ENCODE measurements at regions not wholly inside any gene's neighbourhood (a gene's known extent, or its start where the extent isn't known, plus 50 kb on each side); places are given as distances from the start of the nearest gene placed in this dataset.

DNA sequence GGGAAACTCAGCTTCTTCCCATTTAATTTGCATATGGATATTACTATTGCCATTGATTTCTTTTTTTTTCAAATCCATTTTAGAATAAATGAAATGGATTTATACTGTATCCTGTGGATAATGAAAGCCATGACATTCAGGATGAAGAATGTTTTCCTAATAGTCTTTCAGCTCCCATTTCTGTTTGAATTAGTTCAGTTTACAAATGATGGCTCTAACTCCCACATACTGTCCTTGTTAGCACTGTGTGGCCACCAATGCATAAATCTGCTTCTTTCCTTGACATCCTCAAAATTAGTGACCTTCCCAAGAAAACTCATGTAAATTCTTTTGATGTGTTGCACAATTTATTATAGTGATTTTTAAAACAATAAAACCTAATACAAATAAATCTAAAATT, 693.2 kb upstream of the GJE1 start:
- no peak for DNase-seq (ENCODE audit: extremely low spot score)
- CTCF ChIA-PET, result interaction anchor here (0.6 kb wide), 1 partner anchor 21 kb away, joined by 3 read pairs; no protein-coding TSS in a partner anchor
- TF ChIP-seq, protein P1, sequence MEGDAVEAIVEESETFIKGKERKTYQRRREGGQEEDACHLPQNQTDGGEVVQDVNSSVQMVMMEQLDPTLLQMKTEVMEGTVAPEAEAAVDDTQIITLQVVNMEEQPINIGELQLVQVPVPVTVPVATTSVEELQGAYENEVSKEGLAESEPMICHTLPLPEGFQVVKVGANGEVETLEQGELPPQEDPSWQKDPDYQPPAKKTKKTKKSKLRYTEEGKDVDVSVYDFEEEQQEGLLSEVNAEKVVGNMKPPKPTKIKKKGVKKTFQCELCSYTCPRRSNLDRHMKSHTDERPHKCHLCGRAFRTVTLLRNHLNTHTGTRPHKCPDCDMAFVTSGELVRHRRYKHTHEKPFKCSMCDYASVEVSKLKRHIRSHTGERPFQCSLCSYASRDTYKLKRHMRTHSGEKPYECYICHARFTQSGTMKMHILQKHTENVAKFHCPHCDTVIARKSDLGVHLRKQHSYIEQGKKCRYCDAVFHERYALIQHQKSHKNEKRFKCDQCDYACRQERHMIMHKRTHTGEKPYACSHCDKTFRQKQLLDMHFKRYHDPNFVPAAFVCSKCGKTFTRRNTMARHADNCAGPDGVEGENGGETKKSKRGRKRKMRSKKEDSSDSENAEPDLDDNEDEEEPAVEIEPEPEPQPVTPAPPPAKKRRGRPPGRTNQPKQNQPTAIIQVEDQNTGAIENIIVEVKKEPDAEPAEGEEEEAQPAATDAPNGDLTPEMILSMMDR (IDR thresholded peaks at IDR 0.05; ENCODE audit: control extremely low read depth, extremely low read depth, low read depth, missing control alignments), result no peak
- POLR2A ChIA-PET, result no interaction called here

DNA sequence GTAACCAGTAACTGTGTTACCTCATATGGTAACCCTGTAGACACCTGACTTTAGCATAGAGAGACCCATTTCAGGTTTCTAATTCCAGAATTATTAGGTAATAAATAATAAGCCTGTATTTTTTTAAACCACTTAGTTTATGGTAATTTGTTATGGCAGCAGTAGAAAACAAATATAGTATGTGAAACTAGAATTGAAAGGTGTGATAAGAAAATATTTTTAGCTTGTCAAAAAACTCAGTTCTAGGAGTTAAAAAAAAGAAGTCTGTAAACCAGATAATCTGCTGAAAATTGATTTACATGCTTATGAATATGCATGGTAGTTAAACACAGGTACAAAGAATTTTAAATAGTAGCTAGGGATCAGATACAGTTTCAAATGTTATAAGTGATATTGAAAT, 695.0 kb upstream of the GJE1 start:
- TF ChIP-seq, protein P1 (IDR thresholded peaks at IDR 0.05; ENCODE audit: control extremely low read depth, extremely low read depth, low read depth, missing control alignments), result no peak
- DNase-seq (ENCODE audit: extremely low spot score), result no peak
- CTCF ChIA-PET, result no interaction called here
- POLR2A ChIA-PET, result no interaction called here

DNA sequence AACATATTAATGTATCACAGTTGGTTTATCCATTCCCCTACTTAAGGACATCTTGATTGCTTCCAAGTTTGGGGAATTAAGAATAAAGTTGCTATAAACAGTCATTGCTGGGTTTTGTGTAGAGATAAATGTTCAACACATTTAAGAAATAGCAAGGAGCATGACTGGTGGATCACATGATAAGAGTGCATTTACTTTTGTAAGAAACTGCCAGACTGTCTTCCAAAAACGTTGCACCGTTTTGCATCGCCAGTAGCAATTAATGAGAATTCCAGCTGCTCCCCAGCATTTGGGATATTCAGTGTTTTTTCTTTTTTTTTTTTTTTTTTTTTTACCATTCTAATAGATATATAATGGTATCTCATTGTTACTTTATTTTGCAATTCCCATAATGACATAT, 695.7 kb upstream of the GJE1 start:
- TF ChIP-seq, protein P1 (IDR thresholded peaks at IDR 0.05; ENCODE audit: control extremely low read depth, extremely low read depth, low read depth, missing control alignments), result no peak
- DNase-seq (ENCODE audit: extremely low spot score), result no peak
- POLR2A ChIA-PET, result no interaction called here
- CTCF ChIA-PET, result no interaction called here

DNA sequence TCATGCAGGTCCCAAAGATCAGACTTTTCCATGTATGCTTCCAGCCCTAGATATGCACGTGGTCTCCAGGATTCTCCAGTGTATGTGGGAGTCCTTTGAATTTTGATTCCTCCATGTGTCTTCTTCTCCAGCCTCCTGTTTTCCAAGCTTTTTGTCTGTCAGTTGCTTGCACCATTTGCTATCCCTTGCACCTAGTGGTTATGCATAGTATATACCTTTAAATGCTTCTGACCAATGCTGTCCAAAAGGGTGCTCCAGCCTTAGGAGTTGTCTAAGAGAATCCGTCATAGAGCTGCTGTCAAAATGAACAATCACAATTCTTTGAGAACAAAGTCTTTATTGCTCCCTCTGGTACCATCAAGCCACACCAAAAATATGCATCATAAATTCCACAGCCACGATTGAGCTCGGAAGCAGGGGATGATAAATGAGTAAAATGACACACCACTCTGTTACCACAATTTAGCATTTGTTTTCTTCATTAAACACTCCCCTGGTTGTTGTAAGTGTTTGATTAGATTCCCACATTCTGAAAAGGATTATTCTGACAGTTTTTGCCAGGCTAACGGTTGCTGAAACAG, 706.2 kb upstream of the GJE1 start:
- CTCF ChIA-PET, result interaction anchor here (1.0 kb wide), 1 partner anchor 11 kb away, joined by 4 read pairs; no protein-coding TSS in a partner anchor

DNA sequence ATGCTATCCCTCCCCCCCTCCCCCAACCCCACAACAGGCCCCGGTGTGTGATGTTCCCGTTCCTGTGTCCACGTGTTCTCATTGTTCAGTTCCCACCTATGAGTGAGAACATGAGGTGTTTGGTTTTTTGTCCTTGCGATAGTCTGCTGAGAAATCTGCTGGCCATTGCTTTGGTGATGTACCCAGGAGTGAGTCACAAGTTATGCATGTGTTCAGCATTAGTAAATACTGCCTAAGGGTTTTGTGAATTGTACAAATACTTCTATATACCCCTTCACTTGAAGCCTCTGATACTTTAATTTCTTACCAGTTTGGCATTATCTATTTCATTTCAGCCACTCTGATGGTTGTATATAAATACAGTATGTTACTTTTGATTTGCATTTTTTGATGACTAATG, 711.3 kb upstream of the GJE1 start:
- TF ChIP-seq, protein P1 (IDR thresholded peaks at IDR 0.05; ENCODE audit: control extremely low read depth, extremely low read depth, low read depth, missing control alignments), result no peak
- no peak for DNase-seq (ENCODE audit: extremely low spot score)
- ChIA-PET CTCF (no interaction called here), POLR2A (no interaction called here)

More for the DNA sequence above, 706.2 kb upstream of the GJE1 start:
- TF ChIP-seq, protein P1 (IDR thresholded peaks at IDR 0.05; ENCODE audit: control extremely low read depth, extremely low read depth, low read depth, missing control alignments), result no peak
- POLR2A ChIA-PET, result no interaction called here
- no peak for DNase-seq (ENCODE audit: extremely low spot score)

DNA sequence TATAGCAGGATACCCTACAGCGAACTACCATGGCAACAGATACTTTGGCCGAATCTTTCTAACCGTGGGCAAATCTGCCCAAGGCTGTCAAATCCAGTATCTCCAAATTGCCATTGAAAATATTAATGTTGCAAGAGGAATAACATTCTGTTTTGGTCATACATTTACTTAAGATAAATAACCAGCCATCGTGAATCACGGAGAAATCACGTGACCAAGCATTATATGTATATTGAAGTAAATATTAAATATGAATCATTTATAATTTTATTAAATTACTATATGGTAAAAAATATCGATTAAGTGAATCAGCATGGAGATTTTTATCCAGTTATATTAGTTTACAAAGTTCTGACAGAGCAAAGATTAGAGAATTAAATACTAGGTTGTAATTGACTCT, 714.6 kb upstream of the GJE1 start:
- CTCF ChIA-PET, result no interaction called here
- no peak for DNase-seq (ENCODE audit: extremely low spot score)
- TF ChIP-seq, protein P1 (IDR thresholded peaks at IDR 0.05; ENCODE audit: control extremely low read depth, extremely low read depth, low read depth, missing control alignments), result no peak
- POLR2A ChIA-PET, result no interaction called here
